SK-N-SH treated with all-trans-retinoic acid at 6 μM for 48 hours (cell line): ENCODE measurements at regions not wholly inside any gene's neighbourhood (a gene's known extent, or its start where the extent isn't known, plus 50 kb on each side); places are given as distances from the start of the nearest gene placed in this dataset.
A peak's percentile ranks its signal among the peaks of the same experiment; 100 is the strongest.

Experiments used
- ATAC-seq: fragments of 200-7000 bp; cut with Tn5 transposase; 3 replicates; pipeline ENCODE4 v1.9.1; 2020; ENCODE audit warnings: mild to moderate bottlenecking, moderate library complexity
- ARNTL ChIP-seq: fragments of 450-650 bp; formaldehyde crosslinking; IDR thresholded peaks from 2 replicates; pipeline ENCODE4 v1.5.0; 2020; ENCODE audit warnings: low read depth, mild to moderate bottlenecking, moderate library complexity, borderline replicate concordance
- BACH2 ChIP-seq: fragments of 250-450 bp; sonication (Bioruptor Pico); IDR thresholded peaks from 2 replicates; pipeline ENCODE4 v1.9.0; 2021; ENCODE audit warnings: mild to moderate bottlenecking, borderline replicate concordance
- CREB5 ChIP-seq: fragments of 250-450 bp; sonication (Bioruptor Pico); IDR thresholded peaks from 2 replicates; pipeline ENCODE4 v1.5.1; 2020; ENCODE audit warnings: low read depth, mild to moderate bottlenecking, moderate library complexity
- CSDC2 ChIP-seq: fragments of 250-450 bp; sonication (Bioruptor Pico); IDR thresholded peaks from 2 replicates; pipeline ENCODE4 v1.5.0; 2020; ENCODE audit warnings: mild to moderate bottlenecking, moderate library complexity
- CSRNP3 ChIP-seq: fragments of 250-450 bp; sonication (Bioruptor Pico); IDR thresholded peaks from 2 replicates; pipeline ENCODE4 v1.5.1; 2021; ENCODE audit warnings: mild to moderate bottlenecking, moderate library complexity
- ESRRG ChIP-seq: fragments of 250-450 bp; sonication (Bioruptor Pico); IDR thresholded peaks from 2 replicates; pipeline ENCODE4 v1.6.1; 2021; ENCODE audit warnings: mild to moderate bottlenecking
- GLIS3 ChIP-seq: fragments of 250-450 bp; sonication (Bioruptor Pico); IDR thresholded peaks from 2 replicates; pipeline ENCODE4 v1.5.0; 2020; ENCODE audit warnings: mild to moderate bottlenecking, moderate library complexity
- OSR1 ChIP-seq: fragments of 250-450 bp; sonication (Bioruptor Pico); IDR thresholded peaks from 2 replicates; pipeline ENCODE4 v1.8.0; 2022; ENCODE audit warnings: moderate library complexity, mild to moderate bottlenecking, inconsistent platforms
- POU6F1 ChIP-seq: fragments of 250-450 bp; sonication (Bioruptor Pico); IDR thresholded peaks from 2 replicates; pipeline ENCODE4 v1.8.0; 2021; ENCODE audit warnings: low read depth, mild to moderate bottlenecking, moderate library complexity, borderline replicate concordance
- SNAI2 ChIP-seq: fragments of 250-450 bp; sonication (Bioruptor Pico); IDR thresholded peaks from 2 replicates; pipeline ENCODE4 v1.5.0; 2020; ENCODE audit warnings: mild to moderate bottlenecking, moderate library complexity
- TCF4 ChIP-seq: fragments of 250-450 bp; sonication (Bioruptor Pico); IDR thresholded peaks from 2 replicates; pipeline ENCODE4 v1.8.0; 2021; ENCODE audit warnings: mild to moderate bottlenecking, moderate library complexity, borderline replicate concordance
- TOX ChIP-seq: fragments of 250-450 bp; sonication (Bioruptor Pico); IDR thresholded peaks from 2 replicates; pipeline ENCODE4 v1.8.0; 2021; ENCODE audit warnings: mild to moderate bottlenecking, moderate library complexity, borderline replicate concordance
- TSHZ2 ChIP-seq: fragments of 250-450 bp; sonication (Bioruptor Pico); IDR thresholded peaks from 2 replicates; pipeline ENCODE4 v1.5.0; 2020; ENCODE audit warnings: mild to moderate bottlenecking, moderate library complexity
- ZC3H10 ChIP-seq: fragments of 250-450 bp; sonication (Bioruptor Pico); IDR thresholded peaks from 2 replicates; pipeline ENCODE4 v1.5.1; 2021; ENCODE audit warnings: mild to moderate bottlenecking, moderate library complexity
- ZFP3 ChIP-seq: fragments of 250-450 bp; sonication (Bioruptor Pico); IDR thresholded peaks from 2 replicates; pipeline ENCODE4 v1.5.0; 2020; ENCODE audit warnings: mild to moderate bottlenecking, moderate library complexity
- ZFP30 ChIP-seq: fragments of 450-650 bp; formaldehyde crosslinking; IDR thresholded peaks from 2 replicates; pipeline ENCODE4 v1.5.0; 2022; ENCODE audit warnings: mild to moderate bottlenecking, moderate library complexity
- ZNF565 ChIP-seq: fragments of 450-650 bp; formaldehyde crosslinking; conservative IDR thresholded peaks from 2 replicates; pipeline ENCODE4 v1.5.0; 2020; ENCODE audit warnings: low read depth, mild to moderate bottlenecking, moderate library complexity
- ZNF70 ChIP-seq: fragments of 450-650 bp; formaldehyde crosslinking; IDR thresholded peaks from 2 replicates; pipeline ENCODE4 v1.5.0; 2020; ENCODE audit warnings: mild to moderate bottlenecking, moderate library complexity
- ZNF8 ChIP-seq: fragments of 450-650 bp; formaldehyde crosslinking; IDR thresholded peaks from 2 replicates; pipeline ENCODE4 v1.5.0; 2020; ENCODE audit warnings: mild to moderate bottlenecking, moderate library complexity
- TF ChIP-seq, protein P1 (sequence below): fragments of 250-450 bp; sonication (Bioruptor Pico); IDR thresholded peaks from 2 replicates; pipeline ENCODE4 v1.8.0; 2020; ENCODE audit warnings: mild to moderate bottlenecking, moderate library complexity, borderline replicate concordance

DNA sequence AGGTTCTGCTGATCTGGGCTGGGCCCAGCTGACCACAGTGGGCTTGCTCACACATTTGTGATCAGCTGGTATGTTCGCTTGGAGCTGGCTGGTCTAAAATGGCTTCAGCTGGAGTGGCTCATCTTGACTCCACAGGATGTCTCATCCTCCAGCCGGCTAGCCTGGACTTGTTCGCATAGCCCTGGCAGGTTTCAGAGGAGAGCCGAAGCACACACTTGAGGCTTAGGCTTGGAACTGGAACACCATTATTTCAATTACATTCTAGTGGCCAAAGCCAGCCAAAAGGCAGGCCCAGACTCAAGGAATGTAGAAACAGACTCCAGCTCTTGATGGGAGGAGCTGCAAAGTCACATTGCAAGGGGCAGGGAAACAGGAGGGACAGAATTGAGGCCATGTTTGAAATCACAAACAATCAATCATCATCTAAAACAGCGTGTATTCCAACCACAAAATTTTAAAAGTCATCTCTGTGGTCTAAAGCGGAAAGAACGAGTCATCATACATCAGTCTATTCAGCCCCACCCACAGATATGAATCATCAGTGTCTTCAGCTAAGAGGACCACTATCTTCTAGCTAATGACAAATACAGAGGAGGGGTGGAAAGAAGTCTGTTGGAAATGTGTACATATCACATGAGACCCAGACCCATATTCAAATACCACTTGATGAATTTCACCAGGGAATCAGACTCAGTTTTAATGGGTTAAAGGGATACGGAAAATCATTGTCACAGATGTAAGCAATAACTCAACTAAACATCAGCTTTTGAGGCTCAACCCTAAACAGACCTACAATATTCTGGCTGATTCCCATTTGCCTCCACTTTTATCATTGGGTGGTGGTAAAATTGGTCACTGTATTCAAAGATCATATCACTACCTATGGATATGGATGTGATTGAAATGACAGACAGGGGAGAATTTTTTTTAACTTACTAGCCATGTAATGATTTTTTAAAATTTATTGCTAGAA, 139.0 kb upstream of the MKLN1 start:
- peak; percentile 91 for ATAC-seq
- TF ChIP-seq CREB5 (CRISPR knock-in tag) = no peak
- peak; percentile 79; the same call in 1 of the 2 replicates for TF ChIP-seq OSR1 (CRISPR knock-in tag)
- no peak for TF ChIP-seq TCF4
- TF ChIP-seq TOX = peak; percentile 81
- TF ChIP-seq, protein P1, sequence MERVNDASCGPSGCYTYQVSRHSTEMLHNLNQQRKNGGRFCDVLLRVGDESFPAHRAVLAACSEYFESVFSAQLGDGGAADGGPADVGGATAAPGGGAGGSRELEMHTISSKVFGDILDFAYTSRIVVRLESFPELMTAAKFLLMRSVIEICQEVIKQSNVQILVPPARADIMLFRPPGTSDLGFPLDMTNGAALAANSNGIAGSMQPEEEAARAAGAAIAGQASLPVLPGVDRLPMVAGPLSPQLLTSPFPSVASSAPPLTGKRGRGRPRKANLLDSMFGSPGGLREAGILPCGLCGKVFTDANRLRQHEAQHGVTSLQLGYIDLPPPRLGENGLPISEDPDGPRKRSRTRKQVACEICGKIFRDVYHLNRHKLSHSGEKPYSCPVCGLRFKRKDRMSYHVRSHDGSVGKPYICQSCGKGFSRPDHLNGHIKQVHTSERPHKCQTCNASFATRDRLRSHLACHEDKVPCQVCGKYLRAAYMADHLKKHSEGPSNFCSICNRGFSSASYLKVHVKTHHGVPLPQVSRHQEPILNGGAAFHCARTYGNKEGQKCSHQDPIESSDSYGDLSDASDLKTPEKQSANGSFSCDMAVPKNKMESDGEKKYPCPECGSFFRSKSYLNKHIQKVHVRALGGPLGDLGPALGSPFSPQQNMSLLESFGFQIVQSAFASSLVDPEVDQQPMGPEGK (CRISPR knock-in tag) = peak; percentile 67; the same call in 1 of the 2 replicates
- TF ChIP-seq ZFP3 (CRISPR knock-in tag) = 0 out of 2 replicates have a peak, but pooled peaks have one; percentile 45
- no peak for TF ChIP-seq ZNF70 (CRISPR knock-in tag)
- TF ChIP-seq ZFP30 (CRISPR knock-in tag) = no peak
- TF ChIP-seq ZNF565 (CRISPR knock-in tag) = no peak

GRCh38 chr7:131189488-131189887, 138.2 kb upstream of the MKLN1 start:
- TF ChIP-seq ARNTL (CRISPR knock-in tag) (no peak), ZNF8 (CRISPR knock-in tag) (no peak), OSR1 (CRISPR knock-in tag) (no peak), TCF4 (no peak), ZC3H10 (no peak), ZNF70 (CRISPR knock-in tag) (no peak), ZFP30 (CRISPR knock-in tag) (no peak), GLIS3 (CRISPR knock-in tag) (no peak), CREB5 (CRISPR knock-in tag) (no peak), ESRRG (no peak), TOX (no peak), TSHZ2 (no peak), CSDC2 (CRISPR knock-in tag) (no peak), SNAI2 (CRISPR knock-in tag) (no peak), BACH2 (no peak), ZNF565 (CRISPR knock-in tag) (no peak), POU6F1 (CRISPR knock-in tag) (no peak), CSRNP3 (CRISPR knock-in tag) (no peak)
- TF ChIP-seq, protein P1 (CRISPR knock-in tag) = no peak
- no peak for ATAC-seq
